Astrocyte (in vitro differentiated cells and primary cell): ENCODE measurements at regions not wholly inside any gene's neighbourhood (a gene's known extent, or its start where the extent isn't known, plus 50 kb on each side); places are given as distances from the start of the nearest gene placed in this dataset.

Experiments
- DNase-seq: peaks from one replicate; pipeline ENCODE4 v3.0.0-alpha.2; 2010; ENCODE audit warnings: low read depth
- FAIRE-seq: peaks from 2 replicates; lab custom pipeline; 2011; peaks lifted over from hg19 to GRCh38; lab: Jason Lieb, UNC
- H2AFZ ChIP-seq: 2 replicates; pipeline ENCODE4 v1.6.0; 2012; ENCODE audit warnings: low read depth, low read length, inconsistent platforms
- H3K27ac ChIP-seq: 2 replicates; pipeline ENCODE4 v1.5.1; 2011; ENCODE audit warnings: low read depth, low read length, inconsistent platforms
- H3K27me3 ChIP-seq: 2 replicates; pipeline ENCODE4 v1.6.0; 2011; ENCODE audit warnings: low read length, inconsistent platforms; ENCODE audit not compliant: insufficient read depth
- H3K36me3 ChIP-seq: 2 replicates; pipeline ENCODE4 v1.5.1; 2011; ENCODE audit warnings: low read length, inconsistent platforms; ENCODE audit not compliant: insufficient read depth
- H3K4me1 ChIP-seq: 2 replicates; pipeline ENCODE4 v1.5.1; 2011; ENCODE audit warnings: low read length, inconsistent platforms; ENCODE audit not compliant: insufficient read depth
- H3K4me2 ChIP-seq: 2 replicates; pipeline ENCODE4 v1.6.0; 2012; ENCODE audit warnings: low read length, inconsistent platforms
- H3K4me3 ChIP-seq: 2 replicates; pipeline ENCODE4 v1.5.1; 2011; ENCODE audit warnings: low read depth, mild to moderate bottlenecking, low read length, inconsistent platforms; ENCODE audit not compliant: insufficient read depth
- H3K79me2 ChIP-seq: 2 replicates; pipeline ENCODE4 v1.6.0; 2012; ENCODE audit warnings: mild to moderate bottlenecking, low read length, inconsistent platforms; ENCODE audit not compliant: insufficient read depth
- H3K9ac ChIP-seq: 2 replicates; pipeline ENCODE4 v1.6.0; 2012; ENCODE audit warnings: mild to moderate bottlenecking, low read length, inconsistent platforms
- H3K9me3 ChIP-seq: 2 replicates; pipeline ENCODE4 v1.5.1; 2012; ENCODE audit warnings: low read depth, mild to moderate bottlenecking, low read length, inconsistent platforms; ENCODE audit not compliant: insufficient read depth
- H4K20me1 ChIP-seq: 2 replicates; pipeline ENCODE4 v1.6.0; 2012; ENCODE audit warnings: low read length, inconsistent platforms; ENCODE audit not compliant: insufficient read depth
- H3K27ac Mint-ChIP-seq: one replicate; pipeline ENCODE4 v1.8.0; 2021; ENCODE audit warnings: mild to moderate bottlenecking, mixed read lengths; ENCODE audit not compliant: unreplicated experiment
- H3K27me3 Mint-ChIP-seq: one replicate; pipeline ENCODE4 v1.8.0; 2021; ENCODE audit warnings: low read depth, mixed read lengths; ENCODE audit not compliant: unreplicated experiment
- H3K36me3 Mint-ChIP-seq: one replicate; pipeline ENCODE4 v1.8.0; 2021; ENCODE audit warnings: low read depth, mixed read lengths; ENCODE audit not compliant: unreplicated experiment
- H3K4me1 Mint-ChIP-seq: one replicate; pipeline ENCODE4 v1.8.0; 2021; ENCODE audit warnings: low read depth, mixed read lengths; ENCODE audit not compliant: unreplicated experiment
- H3K4me3 Mint-ChIP-seq: one replicate; pipeline ENCODE4 v1.8.0; 2021; ENCODE audit warnings: mild to moderate bottlenecking, moderate library complexity, mixed read lengths; ENCODE audit not compliant: unreplicated experiment
- H3K9me3 Mint-ChIP-seq: one replicate; pipeline ENCODE4 v1.8.0; 2021; ENCODE audit warnings: mild to moderate bottlenecking, mixed read lengths; ENCODE audit not compliant: unreplicated experiment
- CTCF ChIP-seq: IDR thresholded peaks from 2 replicates; pipeline ENCODE4 v1.5.1; 2011; ENCODE audit warnings: low read depth, mild to moderate bottlenecking, inconsistent platforms, low read length, moderate library complexity; ENCODE audit not compliant: insufficient read depth
- EZH2 ChIP-seq: IDR thresholded peaks from 2 replicates; pipeline ENCODE4 v1.6.1; 2012; ENCODE audit warnings: mild to moderate bottlenecking, low read length, inconsistent platforms; ENCODE audit not compliant: insufficient read depth

GRCh38 chr4:11149612-11150259, 279.0 kb downstream of the HS3ST1 start:
- Mint-ChIP-seq H3K4me1 (no peaks in the 10 kb centered on the region), H3K27me3 (peaks cover 4% of the 10 kb centered on the region), H3K4me3 (no peak overlapping the region), H3K36me3 (no peaks in the 10 kb centered on the region), H3K9me3 (peaks cover 1% of the 10 kb centered on the region), H3K27ac (no peak overlapping the region)
- H3K9me3 ChIP-seq, result no peaks in the 10 kb centered on the region
- FAIRE-seq (no peak), DNase-seq (no peak)
- no peak overlapping the region for H2AFZ ChIP-seq
- no peak overlapping the region for H3K9ac ChIP-seq
- H4K20me1 ChIP-seq, result no peaks in the 10 kb centered on the region
- no peaks in the 10 kb centered on the region for H3K36me3 ChIP-seq
- H3K79me2 ChIP-seq, result no peaks in the 10 kb centered on the region
- no peak for TF ChIP-seq CTCF
- no peak for TF ChIP-seq EZH2
- H3K27me3 ChIP-seq, result no peaks in the 10 kb centered on the region
- no peak overlapping the region for H3K27ac ChIP-seq
- no peak overlapping the region for H3K4me3 ChIP-seq
- H3K4me1 ChIP-seq, result no peaks in the 10 kb centered on the region
- H3K4me2 ChIP-seq, result no peak overlapping the region

DNA sequence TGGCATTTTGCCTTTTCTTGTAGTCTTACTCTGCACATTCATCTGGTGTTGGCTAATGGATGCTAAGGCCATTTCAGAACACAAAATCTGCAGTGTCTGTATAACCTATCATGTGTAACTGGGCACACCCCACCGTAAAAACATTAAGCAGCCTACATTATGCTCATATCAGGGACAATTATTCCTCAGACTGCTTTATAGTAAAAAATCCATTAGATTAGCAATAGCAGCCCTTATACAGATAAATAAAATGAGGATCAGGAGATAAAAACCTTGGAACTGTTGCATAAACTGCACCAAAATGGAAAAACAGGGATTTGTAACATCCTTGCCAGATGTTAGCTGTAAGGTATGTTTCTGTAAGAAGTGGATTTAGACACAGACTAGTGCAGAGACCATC, 288.8 kb downstream of the HS3ST1 start:
- Histone ChIP-seq H3K4me1 (no peaks in the 10 kb centered on the region), H3K36me3 (no peaks in the 10 kb centered on the region), H3K4me2 (no peak overlapping the region), H4K20me1 (no peaks in the 10 kb centered on the region), H3K79me2 (no peaks in the 10 kb centered on the region), H3K4me3 (no peak overlapping the region), H3K27ac (no peak overlapping the region), H3K9ac (no peak overlapping the region), H2AFZ (no peak overlapping the region), H3K27me3 (no peaks in the 10 kb centered on the region), H3K9me3 (no peaks in the 10 kb centered on the region)
- DNase-seq (no peak), FAIRE-seq (no peak)
- TF ChIP-seq CTCF (no peak), EZH2 (no peak)
- Mint-ChIP-seq H3K4me1 (no peaks in the 10 kb centered on the region), H3K27me3 (peaks cover 17% of the 10 kb centered on the region), H3K9me3 (no peaks in the 10 kb centered on the region), H3K4me3 (no peak overlapping the region), H3K27ac (no peak overlapping the region), H3K36me3 (no peaks in the 10 kb centered on the region)

GRCh38 chr4:11138964-11139363, 289.7 kb downstream of the HS3ST1 start:
- no peak overlapping the region for H3K4me3 ChIP-seq
- FAIRE-seq (no peak), DNase-seq (no peak)
- H3K4me1 Mint-ChIP-seq, result no peaks in the 10 kb centered on the region
- H3K36me3 Mint-ChIP-seq, result no peaks in the 10 kb centered on the region
- no peaks in the 10 kb centered on the region for H3K9me3 ChIP-seq
- peaks cover 17% of the 10 kb centered on the region for H3K27me3 Mint-ChIP-seq
- H3K27ac Mint-ChIP-seq, result no peak overlapping the region
- no peak overlapping the region for H3K4me2 ChIP-seq
- H3K4me1 ChIP-seq, result no peaks in the 10 kb centered on the region
- H3K79me2 ChIP-seq, result no peaks in the 10 kb centered on the region
- TF ChIP-seq EZH2 (no peak), CTCF (no peak)
- H3K27me3 ChIP-seq, result no peaks in the 10 kb centered on the region
- H3K9ac ChIP-seq, result no peak overlapping the region
- no peak overlapping the region for H2AFZ ChIP-seq
- no peaks in the 10 kb centered on the region for H3K9me3 Mint-ChIP-seq
- no peaks in the 10 kb centered on the region for H3K36me3 ChIP-seq
- no peak overlapping the region for H3K27ac ChIP-seq
- H4K20me1 ChIP-seq, result no peaks in the 10 kb centered on the region
- H3K4me3 Mint-ChIP-seq, result no peak overlapping the region
